Amygdala (tissue), 56 donors: ENCODE measurements at regions not wholly inside any gene's neighbourhood (a gene's known extent, or its start where the extent isn't known, plus 50 kb on each side); places are given as distances from the start of the nearest gene placed in this dataset.
A peak's percentile ranks its signal among the peaks of the same experiment; 100 is the strongest.
"Not testable (repeated sequence)": the region's sequence is repeated elsewhere in the genome, so short reads cannot be mapped to it uniquely, and the experiment has no call there.

Experiments
- DNase-seq, 56 donors: peaks; one replicate each; lab custom pipeline; 2025; lab: John Stamatoyannopoulos, UW

GRCh38 chrX:73964579-73964978 is 112.1 kb upstream of the XIST start:
- DNase-seq, result no peak

- DNase-seq, result peak in 15 of 56 donors; percentile 0 to 24 (median 3)
Observed at GRCh38 chrX:73963682-73964081, 111.2 kb upstream of the XIST start.

- no peak for DNase-seq
Observed at GRCh38 chrX:73962948-73963347, 110.4 kb upstream of the XIST start.

- not testable (repeated sequence) for DNase-seq
Observed at GRCh38 chrX:73961867-73962266, 109.4 kb upstream of the XIST start.

- no peak for DNase-seq
Observed at GRCh38 chrX:73944563-73944908, 92.0 kb upstream of the XIST start.

- peak; percentile 9 to 93 (median 70) for DNase-seq
Observed at GRCh38 chrX:73943693-73944562, 91.4 kb upstream of the XIST start.

GRCh38 chrX:73940893-73941470 is 88.5 kb upstream of the XIST start:
- DNase-seq, result no peak

GRCh38 chrX:73937843-73938242 is 85.3 kb upstream of the XIST start:
- not testable (repeated sequence) for DNase-seq

GRCh38 chrX:73932522-73932921 is 80.0 kb upstream of the XIST start:
- no peak for DNase-seq

GRCh38 chrX:73930300-73930699 is 77.8 kb upstream of the XIST start:
- DNase-seq, result no peak

- DNase-seq, result no peak
Observed at GRCh38 chrX:73922856-73923455, 70.4 kb upstream of the XIST start.

- DNase-seq, result no peak
Observed at GRCh38 chrX:73916931-73917667, 64.6 kb upstream of the XIST start.

GRCh38 chrX:73916489-73916888 is 64.0 kb upstream of the XIST start:
- no peak for DNase-seq

- not testable (repeated sequence) for DNase-seq
Observed at GRCh38 chrX:73914792-73915191, 62.3 kb upstream of the XIST start.

- DNase-seq, result no peak
Observed at GRCh38 chrX:73913580-73913979, 61.1 kb upstream of the XIST start.

- DNase-seq, result not testable (repeated sequence)
Observed at GRCh38 chrX:73911946-73912345, 59.4 kb upstream of the XIST start.

- DNase-seq, result not testable (repeated sequence)
Observed at GRCh38 chrX:73905749-73906374, 53.3 kb upstream of the XIST start.

GRCh38 chrX:73903941-73904340 is 51.4 kb upstream of the XIST start:
- no peak for DNase-seq
